22Rv1 (cell line): ENCODE measurements at regions not wholly inside any gene's neighbourhood (a gene's known extent, or its start where the extent isn't known, plus 50 kb on each side); places are given as distances from the start of the nearest gene placed in this dataset.

Experiments
- H3K27ac ChIP-seq: fragments of 450-650 bp; 2 replicates; pipeline ENCODE4 v1.5.1; 2017
- CTCF ChIP-seq: fragments of 450-650 bp; IDR thresholded peaks from 2 replicates; pipeline ENCODE4 v1.5.1; 2017; ENCODE audit warnings: mild to moderate bottlenecking
- ZFX ChIP-seq: fragments of 450-650 bp; IDR thresholded peaks from 2 replicates; pipeline ENCODE4 v1.6.1; 2017; ENCODE audit warnings: antibody characterized with exemption, borderline replicate concordance

- no peak for TF ChIP-seq CTCF
- no peak for TF ChIP-seq ZFX
- no peak overlapping the region for H3K27ac ChIP-seq
These were observed 164.0 kb upstream of the BCOR start for GRCh38 chrX:40261833-40262156.

GRCh38 chrX:40260146-40260747 lies 162.5 kb upstream of the BCOR start:
- H3K27ac ChIP-seq, result no peak overlapping the region
- no peak for TF ChIP-seq CTCF
- no peak for TF ChIP-seq ZFX

- no peak overlapping the region for H3K27ac ChIP-seq
- TF ChIP-seq ZFX, result no peak
- TF ChIP-seq CTCF, result no peak
These were observed 161.2 kb upstream of the BCOR start for GRCh38 chrX:40258909-40259308.

- H3K27ac ChIP-seq, result no peak overlapping the region
- no peak for TF ChIP-seq ZFX
- no peak for TF ChIP-seq CTCF
These were observed 156.0 kb upstream of the BCOR start for GRCh38 chrX:40253771-40254170.

- H3K27ac ChIP-seq, result no peak overlapping the region
- no peak for TF ChIP-seq ZFX
- no peak for TF ChIP-seq CTCF
These were observed 151.8 kb upstream of the BCOR start for GRCh38 chrX:40249582-40249981.

GRCh38 chrX:40248822-40249221 lies 151.1 kb upstream of the BCOR start:
- TF ChIP-seq ZFX (no peak), CTCF (no peak)

GRCh38 chrX:40247848-40248622 lies 150.3 kb upstream of the BCOR start:
- TF ChIP-seq CTCF, result no peak
- TF ChIP-seq ZFX, result no peak
- H3K27ac ChIP-seq, result no peak overlapping the region

More at GRCh38 chrX:40248822-40249221, 151.1 kb upstream of the BCOR start:
- no peak overlapping the region for H3K27ac ChIP-seq
